Glomerular visceral epithelial cell (primary cell): ENCODE measurements at regions not wholly inside any gene's neighbourhood (a gene's known extent, or its start where the extent isn't known, plus 50 kb on each side); places are given as distances from the start of the nearest gene placed in this dataset.

ENCODE experiments used
- DNase-seq: peaks from one replicate; pipeline ENCODE4 v3.0.0-alpha.2; 2016; ENCODE audit errors: extremely low spot score

DNA sequence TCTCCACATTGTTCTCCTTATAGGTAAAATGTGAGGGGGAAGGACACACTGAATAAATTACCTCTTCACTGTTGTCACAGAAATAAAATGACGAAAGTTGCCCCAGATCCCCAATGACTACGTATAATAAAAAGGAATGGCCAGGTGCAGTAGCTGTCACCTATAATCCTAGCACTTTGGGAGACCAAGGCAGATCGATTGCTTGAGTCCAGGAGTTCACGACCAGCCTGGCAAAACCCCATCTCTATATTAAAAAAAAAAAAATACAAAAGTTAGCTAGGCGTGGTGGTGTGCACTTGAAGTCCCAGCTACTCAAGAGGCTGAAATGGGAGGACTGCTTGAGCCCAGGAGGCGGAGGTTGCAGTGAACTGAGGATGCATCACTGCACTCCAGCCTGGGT, 82.2 kb upstream of the APC start:
- DNase-seq: no peak

DNA sequence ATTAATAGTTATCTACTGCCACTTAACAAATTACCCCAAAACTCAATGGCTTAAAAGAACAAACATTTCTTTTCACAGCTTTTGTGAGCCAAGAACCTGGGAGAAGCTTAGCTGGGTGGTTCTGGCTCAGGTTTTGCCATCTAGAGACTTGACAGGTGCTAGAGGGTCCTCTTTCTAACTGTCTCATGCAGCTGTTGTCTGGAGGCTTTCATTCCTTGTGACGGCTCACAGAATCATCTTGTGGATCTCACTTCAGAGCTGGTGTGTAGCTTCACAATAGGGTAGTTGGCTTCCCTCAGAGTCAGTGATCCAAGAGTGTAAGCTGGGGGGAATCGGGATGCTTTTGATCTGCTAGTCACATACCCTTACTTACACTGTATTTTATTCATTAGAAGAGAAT, 81.2 kb upstream of the APC start:
- no peak for DNase-seq

DNA sequence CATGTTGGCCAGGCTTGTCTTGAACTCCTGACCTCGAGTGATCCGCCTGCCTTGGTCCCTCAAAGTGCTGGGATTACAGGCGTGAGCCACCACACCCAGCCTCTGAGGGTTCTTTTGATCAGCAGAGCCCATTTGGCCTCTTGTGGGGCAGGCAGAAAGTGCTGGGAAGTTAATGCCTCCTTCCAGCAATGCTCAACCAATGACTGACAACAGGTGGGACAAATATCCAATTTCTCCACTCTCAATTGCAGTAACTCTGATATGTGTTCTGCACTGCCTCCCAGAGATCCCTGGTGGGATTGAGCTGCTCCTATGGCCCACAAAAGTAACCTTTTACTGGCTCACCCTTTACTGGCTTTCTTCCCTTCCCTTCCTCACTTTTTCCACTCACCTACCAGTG, 79.9 kb upstream of the APC start:
- DNase-seq: no peak

DNA sequence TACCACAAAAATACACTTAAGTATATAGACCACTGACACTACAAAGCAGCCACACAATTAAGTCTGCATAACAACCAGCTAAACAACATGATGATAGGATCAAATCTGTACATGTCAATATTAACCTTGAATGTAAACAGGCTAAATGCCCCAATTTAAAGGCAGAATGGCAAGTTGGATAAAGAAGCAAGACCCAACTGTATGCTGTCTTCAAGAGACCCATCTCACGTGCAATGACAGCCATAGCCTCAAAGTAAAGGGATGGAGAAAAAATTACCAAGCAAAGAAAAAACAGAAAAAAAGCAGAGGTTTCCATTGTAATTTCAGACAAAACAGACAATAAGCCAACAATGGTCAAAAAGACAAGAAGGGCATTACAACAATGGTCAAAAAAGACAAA, 77.3 kb upstream of the APC start:
- no peak for DNase-seq

DNA sequence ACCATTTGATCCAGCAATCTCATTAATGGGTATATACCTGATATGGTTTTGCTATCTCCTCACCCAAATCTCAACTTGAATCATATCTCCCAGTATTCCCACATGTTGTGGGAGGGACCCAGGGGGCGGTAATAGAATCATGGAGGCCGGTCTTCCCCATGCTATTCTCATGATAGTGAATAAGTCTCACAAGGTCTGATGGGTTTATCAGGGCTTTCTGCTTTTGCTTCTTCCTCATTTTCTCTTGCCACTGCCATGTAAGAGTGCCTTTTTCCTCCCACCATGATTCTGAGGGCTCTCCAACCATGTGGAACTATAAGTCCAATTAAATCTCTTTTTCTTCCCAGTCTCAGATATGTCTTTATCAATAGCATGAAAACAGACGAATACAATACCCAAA, 74.5 kb upstream of the APC start:
- no peak for DNase-seq

DNA sequence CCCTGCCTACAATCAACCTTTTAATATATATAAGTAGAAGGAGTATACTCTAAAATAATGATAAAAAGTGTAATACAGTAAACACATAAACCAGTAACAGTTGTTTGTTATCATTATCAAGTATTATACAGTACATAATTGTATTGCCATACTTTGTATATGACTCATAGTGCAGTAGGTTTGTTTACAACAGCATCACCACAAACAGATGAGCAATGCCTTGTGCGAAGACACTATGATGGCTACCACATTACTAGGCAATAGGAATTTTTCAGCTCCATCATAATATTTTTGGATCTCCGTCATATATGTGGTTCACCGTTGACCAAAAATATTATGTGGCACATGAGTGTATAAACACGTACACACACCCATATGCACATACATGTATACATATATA, 69.7 kb upstream of the APC start:
- DNase-seq: no peak

DNA sequence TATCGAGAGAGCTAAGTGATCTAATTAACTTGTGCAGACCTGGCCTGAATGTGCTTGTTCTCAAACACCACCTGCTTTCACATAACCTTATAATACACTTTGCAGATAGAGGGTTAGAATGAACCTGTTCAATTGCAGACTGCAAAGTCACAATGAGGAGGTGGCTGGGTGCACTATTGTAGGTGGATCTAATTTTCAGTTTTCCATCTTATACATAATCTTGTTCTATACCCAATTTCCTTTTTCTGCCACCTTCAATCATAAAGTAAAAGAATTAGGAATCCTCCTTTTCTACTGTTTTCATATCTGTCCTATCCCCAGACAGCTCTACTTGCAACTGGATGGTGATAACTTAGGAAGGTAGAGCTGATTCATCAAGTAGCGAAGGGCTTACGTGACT, 68.8 kb upstream of the APC start:
- no peak for DNase-seq

DNA sequence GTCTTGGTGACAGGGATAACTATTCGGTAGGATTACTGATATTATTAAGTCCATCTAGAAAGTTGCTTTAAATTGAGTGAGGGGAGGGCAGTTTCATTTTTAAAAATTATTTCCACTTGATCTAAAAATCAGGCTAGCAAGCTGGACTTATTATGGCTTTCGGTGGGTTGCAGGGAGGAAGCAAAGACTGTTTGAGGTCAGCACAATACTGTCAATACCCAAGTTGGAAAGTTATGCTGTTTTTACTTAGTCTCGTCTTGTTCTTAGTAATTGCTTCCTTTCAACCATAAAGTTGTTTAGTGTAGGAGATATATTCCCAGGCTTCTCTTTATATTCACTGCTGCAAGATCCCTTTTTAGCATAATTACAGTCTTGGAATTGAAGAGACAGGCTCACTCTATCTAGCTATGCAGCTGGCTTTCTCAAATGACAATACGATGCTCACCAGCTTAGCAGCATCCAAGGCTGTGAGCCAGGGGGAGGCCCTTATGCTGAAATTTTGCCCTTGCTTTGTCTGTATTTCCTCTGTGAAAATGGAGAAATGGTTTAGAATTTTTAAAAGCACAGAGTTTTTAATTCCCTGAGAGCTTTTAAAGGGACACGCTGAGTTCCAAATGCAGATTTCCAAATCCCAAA, 68.2 kb upstream of the APC start:
- DNase-seq: no peak

DNA sequence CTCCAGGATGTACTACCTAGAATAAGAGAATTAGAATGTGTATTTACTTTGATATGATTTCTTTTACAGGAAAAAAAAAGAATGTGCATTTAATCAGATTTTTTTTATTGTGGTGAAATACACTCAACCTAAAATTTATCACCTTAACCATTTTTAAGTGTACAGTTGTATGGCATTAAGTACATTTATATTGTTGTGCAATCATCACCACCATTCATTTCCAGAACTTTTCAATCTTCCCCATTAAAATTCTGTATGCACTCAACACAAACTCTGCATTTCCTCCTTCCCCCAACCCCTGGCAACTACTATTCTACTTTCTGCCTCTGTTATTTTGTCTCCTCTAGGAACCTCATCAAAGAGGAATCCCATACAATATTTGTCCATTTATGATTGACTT, 66.0 kb upstream of the APC start:
- no peak for DNase-seq

DNA sequence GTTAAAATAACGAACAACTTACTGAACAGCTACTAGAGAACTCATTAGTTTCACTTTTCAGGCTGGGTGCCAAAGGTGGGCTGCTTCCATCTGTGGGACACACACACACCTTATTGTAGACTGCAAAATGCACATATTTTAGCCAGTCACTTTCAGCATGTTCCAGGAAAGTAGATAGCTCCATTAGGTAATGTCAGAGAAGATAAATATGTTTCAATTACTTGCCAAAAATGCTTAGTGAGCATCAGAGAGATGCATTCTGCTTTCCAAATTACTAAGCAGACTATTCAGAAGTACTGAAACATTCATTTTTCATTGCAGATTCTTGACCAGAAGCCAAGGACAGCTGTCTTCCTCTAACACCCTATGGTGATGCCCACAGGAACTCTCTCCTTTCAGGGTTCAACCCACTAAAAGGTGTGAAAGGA, 56.2 kb upstream of the APC start:
- no peak for DNase-seq

DNA sequence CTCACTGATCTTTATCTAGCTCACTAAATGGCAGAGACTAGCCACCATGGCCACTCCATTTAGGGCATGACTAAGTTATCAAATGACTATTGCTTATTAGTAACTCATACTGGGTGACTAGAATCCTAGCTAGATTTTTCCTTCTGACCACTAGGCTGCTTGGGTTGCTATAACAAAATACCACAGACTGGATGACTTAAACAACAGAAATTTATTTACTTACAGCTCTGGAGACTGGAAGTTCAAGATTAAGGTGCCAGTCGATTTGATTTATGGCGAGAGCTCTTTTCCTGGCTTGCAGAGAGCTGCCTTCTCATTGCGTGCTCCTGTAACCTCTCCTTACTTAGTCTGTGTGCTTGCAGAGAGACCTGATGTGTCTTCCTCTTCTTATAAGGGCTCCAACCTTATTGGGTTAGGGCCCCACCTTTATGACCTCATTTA, 55.0 kb upstream of the APC start:
- no peak for DNase-seq

DNA sequence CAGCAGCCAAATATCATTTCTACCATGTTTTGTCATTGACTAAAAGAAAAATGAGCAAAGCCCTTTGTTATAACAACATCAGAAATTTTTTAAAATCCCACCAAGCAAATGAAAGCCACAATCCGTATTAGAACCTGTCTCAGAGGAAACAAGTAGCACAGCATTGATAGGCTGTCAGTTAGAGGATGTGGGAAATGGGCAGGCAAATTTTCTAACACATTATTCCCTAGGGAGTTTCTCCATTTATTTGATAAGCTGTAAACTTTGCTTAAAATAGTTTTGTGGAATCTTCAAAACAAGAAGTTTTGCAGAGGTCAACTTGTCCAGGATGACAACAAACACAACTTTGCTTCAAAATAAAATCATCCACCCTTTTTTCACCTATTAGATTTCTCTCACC, 53.6 kb upstream of the APC start:
- no peak for DNase-seq

DNA sequence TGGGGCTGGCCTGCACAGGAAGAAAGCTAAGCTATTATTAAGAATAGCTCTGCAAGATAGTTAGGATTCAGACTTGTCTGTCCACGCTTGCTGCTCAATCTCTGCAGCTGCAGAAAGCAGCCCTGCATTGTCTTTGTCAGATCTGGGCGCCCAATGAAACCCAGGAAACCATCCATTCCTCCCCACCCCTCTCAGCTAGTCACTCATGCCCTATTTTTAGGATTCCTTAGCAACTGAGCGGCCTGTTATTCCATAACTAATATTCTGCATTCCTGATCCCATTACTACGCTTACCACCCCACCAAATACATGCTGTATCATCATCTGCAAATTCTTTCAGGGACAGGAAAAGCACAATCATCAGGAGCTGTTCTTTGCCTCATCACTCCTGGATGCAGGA, 52.9 kb upstream of the APC start:
- DNase-seq: peak; percentile 22

DNA sequence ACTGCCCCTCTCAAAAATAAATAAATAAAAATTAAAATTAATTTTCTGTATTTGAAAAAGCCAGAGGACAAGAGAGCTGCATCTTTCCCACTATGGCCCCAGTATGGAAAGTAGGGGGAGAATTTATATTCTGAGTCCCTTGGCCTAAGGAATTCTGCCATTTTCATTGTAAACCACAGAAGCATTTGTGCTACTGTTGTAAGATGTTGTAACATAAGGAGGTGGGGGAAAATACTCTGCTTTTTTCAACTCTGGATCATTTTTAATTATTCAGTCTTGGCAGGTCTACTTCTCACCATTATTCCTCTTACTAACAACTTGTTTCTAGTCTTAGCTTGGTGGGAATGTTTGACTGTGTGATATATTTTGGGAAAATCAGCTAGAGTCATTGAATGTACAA, 52.3 kb upstream of the APC start:
- DNase-seq: no peak

DNA sequence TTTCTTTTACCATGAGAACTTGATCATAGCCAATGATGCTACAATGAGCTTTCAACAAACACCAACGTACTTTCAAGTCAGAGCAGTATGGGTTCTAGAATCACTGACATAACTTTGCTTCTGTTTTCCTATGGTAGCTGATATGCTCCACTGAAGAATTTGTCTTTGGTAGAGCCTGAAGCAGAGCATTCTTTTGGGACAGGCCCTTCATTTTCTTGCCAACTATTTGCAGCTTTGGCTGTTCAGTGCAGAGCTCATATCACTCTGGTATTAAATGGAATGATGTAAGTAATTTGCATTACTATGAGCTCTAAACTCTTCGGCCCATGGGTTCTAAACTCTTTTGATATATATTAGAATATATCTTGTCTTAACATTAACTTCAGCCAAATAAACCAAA, 51.8 kb upstream of the APC start:
- no peak for DNase-seq

DNA sequence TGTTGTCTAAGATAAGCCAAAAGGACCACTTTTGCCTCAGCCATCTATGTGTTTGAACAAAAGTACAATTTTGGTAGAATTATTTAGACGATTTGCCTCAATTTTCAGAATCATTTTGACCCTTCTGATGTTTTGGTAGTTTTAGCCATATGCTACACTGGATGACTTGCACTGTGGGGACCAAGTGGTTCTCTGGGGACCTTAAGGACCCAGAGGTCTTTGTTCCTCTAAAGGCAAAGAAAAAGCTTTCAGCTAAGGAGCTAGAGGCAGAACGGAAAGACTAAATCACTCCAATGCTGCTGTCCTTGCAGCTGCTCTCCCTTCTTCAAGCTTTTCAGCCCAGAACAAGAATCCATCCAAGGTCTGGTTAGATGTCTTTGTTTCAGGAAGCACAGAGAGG, 51.0 kb upstream of the APC start:
- DNase-seq: no peak

DNA sequence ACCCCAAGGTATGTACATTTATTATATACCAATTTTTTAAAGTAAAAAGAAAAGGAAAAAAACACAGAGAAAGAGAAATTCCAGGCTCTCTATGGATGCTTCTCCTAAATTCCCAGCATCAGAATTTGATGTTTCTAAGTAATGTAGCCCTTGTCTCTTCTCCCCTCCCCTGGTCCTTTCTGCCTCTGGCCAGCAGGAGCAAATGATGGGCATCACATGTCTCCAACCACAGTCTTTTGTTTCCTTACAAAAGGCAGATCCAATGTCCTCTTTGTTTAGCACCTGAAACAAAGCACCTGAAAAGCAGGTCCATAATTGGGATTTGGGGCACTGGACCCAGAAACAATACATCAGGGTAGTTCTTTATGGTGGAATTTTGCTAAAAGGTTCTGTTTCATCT, 50.4 kb upstream of the APC start:
- DNase-seq: no peak
